GM18520 (cell line): ENCODE measurements at regions not wholly inside any gene's neighbourhood (a gene's known extent, or its start where the extent isn't known, plus 50 kb on each side); places are given as distances from the start of the nearest gene placed in this dataset.

ENCODE experiments used
- ATAC-seq: cut with Tn5 transposase; IDR thresholded peaks from one replicate; pipeline ENCODE4 v1.9.1; 2021; ENCODE audit not compliant: unreplicated experiment

DNA sequence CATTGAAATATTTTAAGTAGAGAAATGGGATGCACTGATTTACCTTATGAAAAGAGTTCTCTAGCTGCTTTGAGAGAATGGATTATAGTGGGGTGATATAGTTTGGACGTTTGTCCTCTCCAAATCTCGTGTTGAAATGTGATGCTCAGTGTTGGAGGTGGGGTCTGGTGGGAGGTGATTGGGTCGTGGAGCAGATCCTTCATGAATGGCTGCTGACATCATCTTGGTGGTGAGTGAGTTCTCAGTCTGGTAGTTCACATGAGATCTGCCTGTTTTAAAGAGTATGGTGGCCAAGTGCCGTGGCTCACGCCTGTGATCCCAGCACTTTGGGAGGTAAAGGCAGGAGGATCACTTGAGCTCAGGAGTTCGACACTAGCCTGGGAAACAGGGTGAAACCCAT, 58.7 kb upstream of the SH3RF3 start:
- no peak for ATAC-seq

DNA sequence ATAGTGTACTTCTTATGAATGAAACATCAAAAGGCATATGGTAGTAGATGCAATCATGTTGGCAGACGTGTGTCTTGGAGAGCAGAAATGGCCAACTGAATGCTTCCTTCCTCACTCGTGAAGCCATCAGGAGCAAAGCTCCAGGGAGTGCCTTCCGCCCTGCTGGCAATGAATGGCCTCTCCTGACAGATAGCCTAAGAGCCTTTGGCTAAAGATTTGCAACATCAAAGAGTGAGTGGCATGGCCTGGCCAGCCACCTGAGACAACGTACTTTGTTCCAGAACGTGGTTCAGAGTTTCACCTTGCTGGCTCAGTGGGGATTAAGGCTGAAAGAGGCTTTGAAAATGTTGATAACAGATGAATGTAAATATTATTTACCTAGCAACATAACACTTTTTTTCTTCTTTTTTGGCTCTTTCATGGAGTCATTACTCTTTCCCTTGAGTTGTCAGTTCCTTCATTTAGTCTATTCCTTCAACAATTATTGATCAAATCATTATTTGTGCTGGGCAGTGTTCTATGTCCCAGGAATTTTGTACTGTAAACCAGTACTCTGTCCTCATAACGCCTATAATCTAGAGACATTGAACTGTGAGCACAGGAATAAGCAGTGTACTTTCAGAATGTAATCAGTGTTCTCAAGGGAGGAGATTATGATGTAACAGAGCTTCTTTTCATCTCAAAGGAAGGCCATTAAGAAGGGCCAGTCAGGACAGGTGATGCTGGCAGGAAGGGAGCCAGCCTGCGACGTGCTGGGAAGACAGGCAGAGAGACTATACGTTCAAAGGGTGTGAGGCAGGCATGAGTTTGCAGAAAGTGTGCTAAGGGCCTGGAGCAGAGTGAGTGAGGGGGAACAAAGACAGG, 59.4 kb upstream of the SH3RF3 start:
- ATAC-seq, result no peak

DNA sequence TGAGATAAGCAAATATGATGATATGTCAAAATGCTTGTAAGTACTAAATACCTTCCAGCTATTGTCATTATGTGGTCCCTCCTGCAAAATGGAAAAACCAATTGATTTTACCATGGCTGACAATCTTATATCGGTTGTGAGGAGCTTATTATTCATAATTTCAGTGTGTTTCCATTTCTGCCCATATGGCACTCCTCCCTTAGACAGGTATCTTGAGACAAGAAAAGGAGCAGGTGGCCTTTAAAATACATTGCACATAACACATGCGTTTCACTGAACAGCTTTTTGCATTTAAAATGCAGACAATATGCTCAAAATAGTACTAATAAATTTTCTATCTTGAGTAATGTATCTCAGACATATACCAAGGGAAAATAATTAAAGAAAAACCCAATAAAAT, 60.2 kb upstream of the SH3RF3 start:
- ATAC-seq, result no peak

DNA sequence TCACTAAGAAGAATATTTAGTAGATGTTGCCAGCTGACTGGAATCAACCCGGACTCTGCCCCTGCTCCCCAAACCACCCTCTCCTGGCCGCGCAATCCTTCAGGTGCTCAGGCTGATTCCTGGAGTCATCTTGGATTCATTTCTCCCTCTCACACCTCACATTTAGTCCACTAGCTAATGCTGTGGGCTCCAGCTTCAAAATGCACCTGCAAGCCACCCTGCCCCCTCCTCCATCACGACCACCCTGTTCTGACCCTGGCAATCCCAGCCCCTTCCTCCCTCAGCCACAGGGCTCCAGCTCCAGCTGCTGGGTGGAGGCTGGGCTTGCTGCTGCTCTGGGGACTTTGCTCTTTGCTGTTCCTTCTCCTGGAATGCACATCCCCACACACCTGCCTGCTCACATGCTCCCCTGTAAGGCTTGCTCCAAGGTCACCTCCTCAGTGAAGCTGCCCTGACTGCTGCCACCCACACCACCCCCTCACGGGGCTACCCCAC, 61.3 kb upstream of the SH3RF3 start:
- no peak for ATAC-seq

DNA sequence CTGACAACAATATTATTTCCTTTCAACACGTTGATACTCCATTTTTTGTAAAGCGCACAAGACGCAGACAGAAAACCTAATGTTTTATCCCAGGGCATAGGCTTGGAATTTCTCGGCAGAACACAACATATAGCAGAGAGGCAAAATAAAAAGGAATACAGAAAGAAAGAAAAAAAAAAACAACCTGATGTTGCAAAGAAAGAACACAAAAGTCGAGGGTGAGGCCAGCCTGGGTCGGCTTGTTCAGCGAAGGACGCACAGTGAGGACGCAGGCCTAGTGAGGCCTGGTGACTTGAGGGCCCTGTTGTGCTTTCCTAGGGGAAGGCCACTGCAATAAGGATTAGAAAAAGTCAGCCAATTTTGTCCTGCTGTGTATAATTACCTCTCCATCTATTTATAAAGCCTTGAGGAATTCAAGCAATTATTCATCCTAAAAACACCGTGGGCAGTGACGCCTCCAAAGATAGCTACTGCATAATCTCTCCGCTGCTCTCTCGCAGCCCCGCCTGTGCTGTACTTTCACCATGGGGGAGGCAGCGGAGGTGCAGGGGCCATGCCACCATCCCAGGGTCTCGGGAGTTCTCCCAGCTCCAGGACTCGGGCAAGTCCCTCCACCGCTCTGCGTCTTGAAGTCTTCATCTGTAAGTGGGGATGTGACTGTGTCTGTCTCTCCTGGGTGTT, 61.9 kb upstream of the SH3RF3 start:
- no peak for ATAC-seq

DNA sequence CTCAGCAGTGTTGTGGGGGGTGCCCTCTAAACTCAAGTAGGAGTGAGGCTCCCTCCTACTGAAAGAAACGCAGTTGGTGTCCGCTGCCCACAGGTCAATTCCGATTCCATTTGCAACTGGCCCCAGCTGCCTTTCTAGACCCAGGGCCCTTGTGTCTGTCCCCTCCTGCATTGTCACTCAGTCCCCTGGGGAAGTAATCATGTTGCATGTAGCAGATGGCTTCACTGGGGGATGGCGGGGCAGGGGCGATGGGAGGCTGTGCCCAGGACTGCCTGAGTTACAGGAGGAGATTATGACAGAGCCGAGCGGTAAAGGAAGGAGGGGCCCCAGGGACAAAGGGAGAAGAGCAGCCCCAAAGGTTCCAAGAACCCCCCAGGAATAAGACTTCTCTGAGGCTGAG, 62.5 kb upstream of the SH3RF3 start:
- no peak for ATAC-seq

DNA sequence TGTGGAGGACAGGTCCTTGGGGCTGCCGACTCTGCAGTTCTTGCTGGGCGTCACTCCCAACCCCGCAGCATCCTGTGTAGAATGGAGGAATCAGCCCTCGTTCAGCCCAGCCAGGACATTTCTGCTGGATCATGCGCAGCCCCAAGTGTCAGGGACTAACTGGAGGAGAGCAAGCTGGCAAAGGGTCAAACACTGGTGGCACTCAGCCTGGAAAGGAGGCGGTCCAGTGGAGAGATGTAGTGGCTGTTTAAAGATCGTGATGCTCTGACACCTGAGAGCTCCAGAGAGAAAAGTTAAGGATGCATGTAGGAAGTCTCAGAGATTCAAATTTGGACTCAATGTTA, 63.6 kb upstream of the SH3RF3 start:
- no peak for ATAC-seq

DNA sequence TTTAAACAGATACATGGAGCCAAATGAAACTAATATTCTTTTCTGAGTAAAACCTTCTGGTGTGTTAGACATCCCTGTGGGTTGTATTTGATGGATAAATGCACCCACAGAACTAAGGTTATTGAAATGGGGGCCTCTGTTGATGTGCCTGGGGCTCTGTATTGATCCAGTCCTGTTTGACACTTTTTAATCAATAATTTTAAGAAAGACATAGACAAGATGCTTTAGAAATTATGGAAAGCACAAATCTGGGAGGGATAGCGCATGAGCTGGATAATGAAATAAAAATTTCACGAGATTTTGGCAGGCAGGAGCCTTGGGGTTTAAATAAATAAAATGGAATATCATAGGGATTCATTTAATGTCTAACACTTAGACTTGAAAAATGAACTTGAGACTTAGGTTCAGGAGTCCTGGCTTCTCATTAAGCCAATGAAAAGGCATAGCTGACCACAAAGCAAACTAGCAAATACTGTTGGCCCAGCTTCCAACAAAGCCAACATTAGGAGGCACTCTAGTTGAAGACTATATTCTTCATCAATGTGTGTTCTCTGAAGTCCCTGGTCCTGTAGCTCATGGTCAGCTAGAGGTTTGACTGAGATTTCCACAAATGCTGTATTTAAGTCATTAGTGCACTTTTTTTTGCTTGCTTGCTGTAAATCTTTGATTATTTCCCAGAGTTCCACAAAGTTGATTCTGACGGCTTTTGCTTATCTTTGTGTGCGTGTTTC, 64.2 kb upstream of the SH3RF3 start:
- no peak for ATAC-seq

DNA sequence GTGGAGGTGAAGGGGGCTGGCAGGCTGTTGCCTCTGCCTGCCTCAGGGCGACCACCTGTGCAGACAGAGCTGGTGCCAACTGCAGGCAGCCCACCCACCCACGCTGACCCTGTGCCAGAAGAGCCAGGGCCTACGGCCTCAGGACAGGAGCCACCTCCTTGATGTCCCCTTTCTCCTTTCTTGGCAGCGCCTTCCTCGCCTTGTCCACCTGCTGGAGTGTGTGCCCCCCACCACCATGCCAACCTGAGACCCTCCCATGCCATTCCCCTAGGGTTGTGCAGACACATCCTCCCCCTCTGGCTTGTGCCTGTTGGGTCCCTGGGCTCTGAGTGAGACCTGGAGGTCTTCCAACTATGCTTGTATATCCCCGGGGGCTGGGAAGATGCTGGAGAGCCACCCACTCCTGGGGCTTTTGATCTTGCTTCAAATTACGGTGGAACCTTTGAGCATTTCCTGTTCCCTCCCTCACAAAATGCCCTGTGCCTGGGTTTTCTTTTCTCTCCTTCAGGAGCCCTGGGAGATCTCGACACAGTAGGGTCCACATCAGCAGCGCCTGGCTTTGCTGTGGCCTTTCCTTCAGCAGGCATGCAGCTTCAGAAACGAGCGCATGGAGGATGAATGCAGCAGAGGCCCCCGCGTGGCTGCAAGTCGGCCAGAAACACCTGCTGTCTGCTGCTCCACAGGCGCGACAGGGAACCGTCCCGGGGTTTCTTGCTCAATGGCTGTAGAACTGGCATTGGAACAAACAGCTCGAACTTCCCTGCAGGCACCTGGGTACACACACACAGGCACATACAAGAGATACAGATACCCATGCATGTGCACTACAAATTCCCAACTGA, 65.9 kb upstream of the SH3RF3 start:
- ATAC-seq, result no peak

DNA sequence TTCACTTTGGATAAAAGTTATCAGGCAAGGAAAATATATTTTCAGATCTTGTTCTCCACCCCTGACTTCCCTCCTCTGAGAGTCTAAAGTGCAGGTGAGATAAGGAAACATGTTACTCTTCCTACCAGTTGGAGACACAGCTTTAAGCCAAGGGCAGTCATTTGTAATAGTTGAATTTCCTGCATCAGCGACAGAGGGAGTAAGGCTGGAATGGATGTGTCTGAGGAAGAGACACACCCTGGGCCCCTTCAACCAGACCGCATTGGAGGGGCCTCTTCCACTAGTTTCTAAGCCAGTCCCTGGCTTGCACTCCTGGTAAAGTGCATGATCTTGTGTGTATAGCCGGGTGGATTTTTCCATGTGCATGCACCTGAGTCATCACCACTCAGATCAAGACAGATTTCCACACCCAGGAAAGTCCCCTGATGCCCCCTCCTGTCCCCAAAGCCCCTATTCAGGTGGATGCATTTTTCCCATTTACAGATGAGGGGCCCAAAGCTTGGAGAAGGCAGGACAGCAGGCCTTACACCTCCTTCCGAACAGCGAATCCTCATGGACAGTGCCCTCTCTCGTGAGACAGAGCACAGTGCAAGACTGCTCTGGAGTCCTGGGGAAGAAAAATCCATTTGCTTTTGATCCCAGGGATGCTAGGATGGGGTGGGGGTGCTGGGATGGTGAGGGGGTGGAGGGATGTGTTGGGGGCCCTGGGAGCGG, 66.7 kb upstream of the SH3RF3 start:
- ATAC-seq, result no peak

DNA sequence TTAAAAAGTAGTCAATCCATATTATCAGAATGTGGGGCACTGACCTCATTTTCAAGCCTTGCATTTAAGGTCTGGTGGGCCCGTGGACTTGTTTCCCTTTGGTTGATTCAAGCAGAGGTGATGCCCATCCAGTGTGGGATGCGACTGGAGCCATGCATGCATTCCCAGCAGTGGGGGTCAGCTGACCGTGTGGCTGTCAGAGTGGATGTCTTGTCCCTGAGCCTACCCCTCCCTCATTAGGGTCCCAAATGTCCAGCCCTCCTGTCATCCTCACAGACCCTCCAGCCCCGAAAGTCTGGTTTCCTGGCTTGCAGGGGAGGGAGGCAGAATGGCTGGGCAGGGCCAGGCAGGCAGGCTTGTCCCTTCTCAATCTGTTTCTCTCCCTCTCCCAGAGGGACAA, 67.3 kb upstream of the SH3RF3 start:
- no peak for ATAC-seq

DNA sequence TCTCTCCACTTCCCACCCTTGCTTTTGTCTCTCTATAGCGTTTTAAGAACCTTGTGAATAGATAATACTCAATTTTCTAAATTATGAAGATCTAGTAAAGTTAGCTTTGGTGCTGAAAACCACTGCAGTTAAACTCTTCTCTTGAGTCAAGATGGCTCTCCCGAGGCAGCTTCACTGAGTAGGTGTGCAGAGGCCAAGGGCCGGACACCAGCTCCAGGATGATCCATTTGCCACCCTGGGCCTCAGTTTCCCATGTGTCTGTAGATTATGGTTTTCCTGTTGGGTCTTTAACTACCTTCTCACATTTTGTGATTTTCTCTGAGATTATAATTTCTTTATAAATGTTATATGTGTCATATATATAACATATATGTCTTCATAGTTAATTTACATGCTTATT, 68.5 kb upstream of the SH3RF3 start:
- no peak for ATAC-seq

DNA sequence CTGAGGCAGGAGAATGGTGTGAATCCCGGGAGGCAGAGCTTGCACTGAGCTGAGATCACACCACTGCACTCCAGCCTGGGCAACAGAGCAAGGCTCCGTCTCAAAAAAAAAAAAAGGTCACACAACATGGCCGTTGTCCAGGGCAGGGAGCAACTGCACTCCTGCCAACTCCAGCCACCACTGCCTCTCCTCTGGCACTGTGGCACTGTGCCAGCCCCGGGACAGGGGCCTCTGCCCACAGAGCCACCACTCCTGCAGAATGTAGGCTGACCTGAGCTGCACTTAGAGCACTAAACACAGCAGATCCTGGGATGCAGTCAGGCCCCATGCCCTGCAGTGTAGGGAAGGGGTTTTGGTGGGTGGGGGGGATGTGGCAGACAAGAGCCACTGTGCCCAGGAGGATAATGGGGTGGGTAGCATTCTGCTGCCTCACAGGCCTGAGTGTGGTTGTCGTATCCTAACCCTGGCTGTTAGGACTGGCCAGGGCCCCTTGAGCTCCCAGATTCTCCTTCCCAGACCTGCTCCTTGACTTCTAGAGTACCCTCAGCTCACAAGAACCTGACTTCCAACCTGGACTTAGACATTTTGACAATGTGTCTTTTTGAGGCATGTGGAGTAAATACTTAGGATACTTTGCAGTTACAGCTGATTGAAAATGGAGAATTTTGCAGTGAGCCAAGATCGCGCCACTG, 69.4 kb upstream of the SH3RF3 start:
- no peak for ATAC-seq

DNA sequence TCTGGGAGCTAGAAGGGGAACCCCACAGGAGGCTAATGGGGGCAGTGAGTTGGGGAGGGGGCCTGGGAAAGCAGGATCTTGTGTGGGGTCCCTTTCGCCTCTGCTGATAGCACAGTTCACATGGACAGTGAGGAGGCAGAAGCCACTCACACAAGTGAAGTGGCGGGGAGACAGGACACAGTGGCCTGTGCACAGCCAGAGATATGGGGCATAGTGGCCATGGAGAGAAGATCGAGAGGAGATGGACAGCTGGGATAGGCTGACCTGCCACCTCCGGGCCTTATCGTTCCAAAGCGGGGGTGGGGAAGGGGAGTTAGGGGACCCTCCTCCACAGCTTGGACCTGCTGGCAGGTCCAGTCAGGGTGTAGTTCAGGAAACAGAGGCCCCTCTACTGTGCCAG, 69.8 kb upstream of the EDAR start:
- no peak for ATAC-seq

DNA sequence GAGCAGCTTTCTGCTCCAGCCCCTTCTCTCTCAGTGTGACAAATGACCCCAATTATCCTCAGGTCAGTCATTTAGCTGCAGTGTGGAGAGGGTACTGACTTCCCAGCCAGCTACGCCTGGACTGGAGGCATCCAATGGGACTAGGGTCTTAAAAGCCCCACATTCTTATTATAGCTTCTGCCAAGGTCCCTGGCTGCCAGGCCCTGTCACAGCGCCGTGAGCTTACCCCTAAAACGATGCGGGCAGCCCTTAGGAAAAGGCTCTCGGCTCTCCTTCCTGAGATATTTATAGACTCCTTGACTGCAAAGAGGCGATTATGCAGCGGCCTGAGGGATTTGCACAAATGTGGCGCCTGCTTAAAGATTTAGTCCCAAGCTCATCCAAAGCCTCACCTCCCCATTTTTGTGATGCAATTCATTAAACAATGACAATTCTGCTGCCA, 69.2 kb upstream of the EDAR start:
- ATAC-seq, result no peak

DNA sequence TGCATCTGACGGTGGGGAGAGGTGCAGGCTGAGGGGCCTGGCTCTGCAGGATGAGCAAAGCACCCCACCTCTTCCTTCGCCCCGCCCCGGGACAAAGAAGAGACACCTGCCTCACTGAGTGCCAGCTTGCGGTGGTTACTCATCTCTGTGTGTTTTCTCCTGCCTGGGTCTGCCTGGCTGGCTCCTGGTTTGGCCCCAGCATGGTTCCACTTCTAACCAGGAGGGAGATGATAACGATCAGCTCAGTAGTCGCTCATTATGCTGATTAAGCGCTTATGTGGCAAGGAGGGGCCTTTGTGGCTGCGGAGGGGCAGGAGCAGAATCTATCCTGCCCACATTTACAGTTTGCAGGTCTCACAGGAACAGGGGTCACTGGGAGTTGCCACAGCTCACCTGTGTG, 68.7 kb upstream of the EDAR start:
- ATAC-seq, result no peak

DNA sequence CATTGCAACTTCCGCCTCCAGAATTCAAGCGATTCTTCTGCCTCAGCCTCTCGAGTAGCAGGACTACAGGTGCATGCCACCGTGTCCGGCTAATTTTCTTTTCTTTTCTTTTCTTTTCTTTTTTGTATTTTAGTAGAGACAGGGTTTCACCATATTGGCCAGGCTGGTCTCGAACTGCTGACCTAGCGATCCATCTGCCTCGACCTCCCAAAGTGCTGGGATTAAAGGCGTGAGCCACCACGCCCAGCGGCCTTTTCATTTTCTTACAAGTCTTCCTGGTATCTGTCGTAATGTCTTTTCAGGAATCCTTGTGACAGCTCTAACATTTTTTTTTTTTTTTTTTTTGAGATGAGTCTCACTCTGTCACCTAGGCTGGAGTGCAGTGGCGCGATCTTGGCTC, 66.4 kb upstream of the EDAR start:
- ATAC-seq, result no peak

DNA sequence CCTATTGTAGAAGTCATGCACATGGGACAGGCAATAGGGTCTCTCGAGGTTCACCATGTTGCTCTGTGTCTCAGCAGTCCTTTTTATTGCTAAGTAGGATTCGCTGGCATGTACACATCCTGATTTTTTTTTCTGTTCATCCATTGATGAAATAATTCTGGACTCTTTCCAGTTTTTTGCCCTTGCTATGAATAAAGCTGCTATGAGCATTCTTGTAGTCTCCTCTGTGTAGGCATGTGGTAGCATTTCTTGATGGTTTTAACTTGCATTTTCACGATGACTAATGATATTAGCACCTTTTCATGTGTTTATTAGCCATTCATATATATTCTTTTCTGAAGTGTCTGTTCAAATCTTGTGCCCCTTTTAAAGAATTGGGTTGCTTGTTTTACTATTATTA, 65.8 kb upstream of the EDAR start:
- no peak for ATAC-seq

DNA sequence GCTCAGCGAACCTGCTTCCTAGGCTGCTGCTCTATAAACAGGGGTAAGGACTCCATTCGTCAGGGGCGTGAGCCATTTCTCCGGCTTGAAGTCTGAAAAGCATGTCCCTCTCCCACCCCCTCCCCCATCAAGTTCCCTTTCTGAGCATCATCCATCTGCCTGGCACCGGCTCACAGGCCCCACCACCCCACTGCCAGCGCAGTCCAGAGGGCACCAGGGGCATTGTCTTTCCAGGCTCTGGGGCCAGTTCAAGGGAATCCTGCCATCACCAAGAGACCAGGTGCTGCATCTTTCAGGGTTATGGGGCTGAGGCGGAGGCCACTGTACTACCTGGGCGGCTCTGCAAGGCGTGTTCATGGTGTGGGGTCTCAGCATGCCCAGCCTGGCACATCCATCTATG, 64.7 kb upstream of the EDAR start:
- ATAC-seq, result no peak

DNA sequence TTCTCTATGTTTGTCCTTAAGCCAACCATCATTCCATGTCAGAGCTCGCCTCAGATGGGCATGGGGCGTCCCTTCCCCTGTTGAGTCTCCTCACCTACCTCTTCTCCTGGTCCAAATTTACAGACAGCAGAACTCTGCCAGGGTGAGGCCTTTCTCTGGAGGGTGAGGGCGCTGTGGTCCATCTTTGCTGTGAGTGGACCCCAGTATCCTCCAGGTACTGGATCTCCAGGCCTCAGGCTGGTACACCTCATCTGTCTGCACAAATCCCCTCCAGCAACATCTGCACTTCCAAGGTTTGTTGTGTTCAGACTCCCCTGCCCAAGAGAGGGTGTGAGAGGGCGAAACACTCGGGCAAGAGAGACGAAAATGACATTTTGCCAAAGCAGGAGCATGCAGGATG, 63.9 kb upstream of the EDAR start:
- no peak for ATAC-seq
